Lower leg skin (tissue), 4 donors: ENCODE measurements at regions not wholly inside any gene's neighbourhood (a gene's known extent, or its start where the extent isn't known, plus 50 kb on each side); places are given as distances from the start of the nearest gene placed in this dataset.

Experiments
- DNase-seq, 2 donors: peaks; one replicate each; pipeline ENCODE4 v3.0.0-alpha.2; 2019; ENCODE audit warnings: low spot score in 2 of 2
- H3K4me3 ChIP-seq: fragments of 200-600 bp; sonication (generic); 2 replicates; pipeline ENCODE4 v1.5.1; 2017; ENCODE audit warnings: mild to moderate bottlenecking, low read depth; ENCODE audit not compliant: poor library complexity, severe bottlenecking
- POLR2A ChIP-seq, 2 donors: fragments of 450-650 bp; IDR thresholded peaks; one replicate each; pipeline ENCODE4 v1.6.1; 2016 to 2017; ENCODE audit warnings: antibody characterized with exemption in 2 of 2, mild to moderate bottlenecking in 1 of 2, moderate library complexity in 1 of 2
- WGBS, 2 donors: methylation state at CpG; one replicate each; pipeline ENCODE4 v1.1.5; 2018; 5-methylcytosine and 5-hydroxymethylcytosine counted together
- intact Hi-C: fragments of 100-400 bp; cut with DNase I; formaldehyde crosslinking; loops from one replicate; pipeline ENCODE4 v1.15.0; 2023; ENCODE audit warnings: low total_unique reads
- TF ChIP-seq, protein P1 (sequence below), 3 donors: fragments of 450-650 bp; IDR thresholded peaks; one replicate each; pipeline ENCODE4 v1.5.1; 2016; ENCODE audit warnings: antibody characterized with exemption in 3 of 3, mild to moderate bottlenecking in 3 of 3, moderate library complexity in 2 of 3

DNA sequence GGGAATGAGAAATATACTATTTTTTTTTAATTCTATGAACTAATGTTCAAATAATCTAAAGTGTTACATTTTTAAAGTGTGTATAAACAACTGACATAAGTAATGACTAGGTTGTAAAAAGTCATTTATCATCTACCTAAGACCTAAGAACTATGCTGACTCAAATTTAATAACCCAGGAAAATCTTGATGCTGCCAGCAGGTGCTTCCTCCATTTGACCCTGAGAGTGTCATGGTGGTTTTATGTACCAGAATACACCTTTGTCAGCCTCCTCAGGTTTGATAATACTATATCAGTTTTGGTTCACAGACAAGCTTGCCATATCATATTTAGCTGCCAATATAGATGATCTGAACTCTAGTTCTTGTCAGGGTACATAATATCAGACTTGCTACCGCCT, 1151.2 kb downstream of the PCDH17 start:
- DNase-seq = no peak
- no peak for TF ChIP-seq POLR2A (IDR thresholded peaks at IDR 0.05)
- TF ChIP-seq, protein P1, sequence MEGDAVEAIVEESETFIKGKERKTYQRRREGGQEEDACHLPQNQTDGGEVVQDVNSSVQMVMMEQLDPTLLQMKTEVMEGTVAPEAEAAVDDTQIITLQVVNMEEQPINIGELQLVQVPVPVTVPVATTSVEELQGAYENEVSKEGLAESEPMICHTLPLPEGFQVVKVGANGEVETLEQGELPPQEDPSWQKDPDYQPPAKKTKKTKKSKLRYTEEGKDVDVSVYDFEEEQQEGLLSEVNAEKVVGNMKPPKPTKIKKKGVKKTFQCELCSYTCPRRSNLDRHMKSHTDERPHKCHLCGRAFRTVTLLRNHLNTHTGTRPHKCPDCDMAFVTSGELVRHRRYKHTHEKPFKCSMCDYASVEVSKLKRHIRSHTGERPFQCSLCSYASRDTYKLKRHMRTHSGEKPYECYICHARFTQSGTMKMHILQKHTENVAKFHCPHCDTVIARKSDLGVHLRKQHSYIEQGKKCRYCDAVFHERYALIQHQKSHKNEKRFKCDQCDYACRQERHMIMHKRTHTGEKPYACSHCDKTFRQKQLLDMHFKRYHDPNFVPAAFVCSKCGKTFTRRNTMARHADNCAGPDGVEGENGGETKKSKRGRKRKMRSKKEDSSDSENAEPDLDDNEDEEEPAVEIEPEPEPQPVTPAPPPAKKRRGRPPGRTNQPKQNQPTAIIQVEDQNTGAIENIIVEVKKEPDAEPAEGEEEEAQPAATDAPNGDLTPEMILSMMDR (IDR thresholded peaks at IDR 0.05) = no peak
- H3K4me3 ChIP-seq = no peak overlapping the region
- intact Hi-C loops = no loop called here
- 98 to 100% methylated on average over 1 of the region's 1 CpG for whole genome bisulfite sequencing, 2 donors

DNA sequence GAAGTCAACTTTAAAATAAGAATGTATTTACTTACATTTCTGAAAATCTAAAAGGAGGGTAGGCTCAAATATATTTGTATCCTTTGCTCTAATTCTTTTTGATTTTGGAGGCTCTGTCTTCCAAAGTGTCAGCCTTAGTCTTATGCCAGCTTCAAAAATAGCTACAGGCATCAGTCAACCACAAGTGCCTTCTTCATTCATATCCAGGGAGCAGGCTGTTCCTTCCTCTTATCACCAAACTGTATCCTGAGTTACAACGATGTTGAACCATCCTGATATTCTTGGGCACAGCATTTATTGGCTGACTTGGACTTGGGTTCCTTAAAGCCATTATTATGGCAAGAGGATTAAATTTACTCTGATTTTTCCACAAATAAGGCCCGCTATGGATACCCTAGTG, 1161.3 kb downstream of the PCDH17 start:
- no peak overlapping the region for H3K4me3 ChIP-seq
- intact Hi-C loops = no loop called here
- DNase-seq = no peak
- TF ChIP-seq, protein P1 (IDR thresholded peaks at IDR 0.05) = no peak
- TF ChIP-seq POLR2A (IDR thresholded peaks at IDR 0.05) = no peak
- 66 to 76% methylated on average over 2 of the region's 2 CpGs for WGBS, 2 donors

DNA sequence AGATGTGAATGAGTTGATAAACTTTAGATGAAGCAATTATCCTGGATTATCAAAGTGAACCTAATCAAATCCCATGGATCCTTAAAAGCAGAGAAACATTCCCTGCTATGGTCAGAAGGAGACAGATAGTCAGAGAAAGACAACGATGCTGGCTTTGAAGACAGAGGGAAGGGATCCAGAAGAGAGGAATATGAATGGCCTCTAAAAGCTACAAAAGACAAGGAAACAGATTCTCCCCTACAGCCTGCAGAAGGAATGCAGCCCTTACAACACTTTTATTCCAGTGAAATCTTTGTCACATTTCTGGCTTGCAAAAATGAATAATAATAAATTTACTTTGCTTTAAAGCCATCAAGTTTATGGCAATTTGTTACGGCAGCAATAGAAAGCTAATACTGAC, 1164.2 kb downstream of the PCDH17 start:
- 62 to 64% methylated on average over 2 of the region's 2 CpGs for WGBS, 2 donors
- intact Hi-C loops = no loop called here
- no peak for TF ChIP-seq POLR2A (IDR thresholded peaks at IDR 0.05)
- TF ChIP-seq, protein P1 (IDR thresholded peaks at IDR 0.05) = no peak
- no peak for DNase-seq
- no peak overlapping the region for H3K4me3 ChIP-seq

DNA sequence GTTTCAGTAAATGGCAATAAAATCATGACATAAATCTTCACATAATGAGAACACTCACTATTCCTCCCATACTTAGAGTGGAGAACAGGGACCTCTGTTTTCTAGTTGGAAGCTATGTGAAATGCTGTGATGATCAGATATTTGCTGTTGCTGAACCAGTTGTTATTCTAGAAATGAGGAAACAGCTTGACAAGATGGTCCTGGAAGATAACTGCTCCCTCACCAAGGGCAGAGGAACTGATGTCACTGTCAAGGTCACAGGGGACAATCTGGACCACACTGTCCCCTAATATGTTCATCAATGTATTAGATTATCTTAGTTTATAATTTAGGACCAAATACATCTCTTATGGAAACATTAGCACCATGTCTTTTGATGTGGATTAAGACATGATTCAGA, 1173.3 kb downstream of the PCDH17 start:
- TF ChIP-seq, protein P1 (IDR thresholded peaks at IDR 0.05) = no peak
- no peak for TF ChIP-seq POLR2A (IDR thresholded peaks at IDR 0.05)
- no peak overlapping the region for H3K4me3 ChIP-seq
- intact Hi-C loops = no loop called here
- DNase-seq = no peak

DNA sequence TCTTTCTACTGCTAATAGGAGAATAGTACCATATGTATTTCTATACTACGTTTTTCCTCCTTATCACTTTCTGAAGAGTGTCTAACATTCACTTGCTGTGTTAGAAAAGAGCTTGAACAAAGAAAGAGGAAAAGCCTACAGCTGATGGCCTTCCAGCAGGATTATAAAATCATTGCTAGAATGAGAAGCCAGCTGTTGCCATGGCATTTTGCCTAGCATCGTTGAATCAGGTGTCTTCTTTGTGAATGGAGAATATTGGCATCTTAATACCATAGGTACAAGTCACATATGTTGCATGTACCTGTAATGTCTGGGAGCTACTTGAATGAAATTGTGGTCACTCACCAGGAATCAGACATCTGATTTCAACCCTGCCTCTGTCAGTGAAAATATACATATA, 1174.9 kb downstream of the PCDH17 start:
- intact Hi-C loops = no loop called here
- no peak for TF ChIP-seq POLR2A (IDR thresholded peaks at IDR 0.05)
- TF ChIP-seq, protein P1 (IDR thresholded peaks at IDR 0.05) = no peak
- WGBS, 2 donors = 56 to 69% methylated on average over 2 of the region's 2 CpGs
- DNase-seq = no peak
- H3K4me3 ChIP-seq = no peak overlapping the region

DNA sequence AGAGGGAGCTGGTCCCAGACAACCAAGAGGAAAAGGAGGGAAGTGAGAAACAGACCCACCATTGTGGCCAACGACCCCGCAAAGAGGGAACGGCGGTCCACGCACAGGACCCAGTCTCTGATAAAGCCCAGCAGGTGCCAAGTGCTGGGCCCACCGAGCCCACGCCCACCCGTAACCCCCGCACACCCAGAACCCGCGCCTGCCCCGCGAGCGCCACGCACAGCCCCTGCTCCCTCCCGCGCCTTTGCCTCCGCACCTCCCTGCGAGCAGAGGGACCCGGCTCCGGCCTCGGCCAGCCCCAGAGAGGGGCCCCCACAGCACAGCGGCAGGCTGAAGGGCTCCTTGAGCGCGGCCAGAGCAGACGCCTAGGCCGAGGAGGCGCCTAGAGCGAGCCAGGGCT, 1192.2 kb downstream of the PCDH17 start:
- 93 to 94% methylated on average over 29 of the region's 29 CpGs for WGBS, 2 donors
- intact Hi-C loops = no loop called here
- TF ChIP-seq, protein P1 (IDR thresholded peaks at IDR 0.05) = no peak
- TF ChIP-seq POLR2A (IDR thresholded peaks at IDR 0.05) = no peak
- H3K4me3 ChIP-seq = no peak overlapping the region
- no peak for DNase-seq
